Activated naive CD8-positive, alpha-beta T cell treated with anti-CD3 and anti-CD28 coated beads for 36 hours (primary cell): ENCODE measurements at regions not wholly inside any gene's neighbourhood (a gene's known extent, or its start where the extent isn't known, plus 50 kb on each side); places are given as distances from the start of the nearest gene placed in this dataset.

Experiments
- DNase-seq: peaks from one replicate; pipeline ENCODE4 v3.0.0; 2021
- H3K27ac Mint-ChIP-seq: one replicate; pipeline ENCODE4 v1.8.0; 2022; ENCODE audit warnings: mild to moderate bottlenecking, moderate library complexity, mixed read lengths
- H3K27me3 Mint-ChIP-seq: one replicate; pipeline ENCODE4 v1.8.0; 2022; ENCODE audit warnings: mild to moderate bottlenecking, mixed read lengths
- H3K36me3 Mint-ChIP-seq: one replicate; pipeline ENCODE4 v1.8.0; 2021; ENCODE audit warnings: mild to moderate bottlenecking, mixed read lengths
- H3K4me1 Mint-ChIP-seq: one replicate; pipeline ENCODE4 v1.8.0; 2021; ENCODE audit warnings: mixed read lengths
- H3K4me3 Mint-ChIP-seq: one replicate; pipeline ENCODE4 v1.8.0; 2022; ENCODE audit warnings: mild to moderate bottlenecking, moderate library complexity, mixed read lengths
- H3K9me3 Mint-ChIP-seq: one replicate; pipeline ENCODE4 v1.8.0; 2022; ENCODE audit warnings: mixed read lengths

DNA sequence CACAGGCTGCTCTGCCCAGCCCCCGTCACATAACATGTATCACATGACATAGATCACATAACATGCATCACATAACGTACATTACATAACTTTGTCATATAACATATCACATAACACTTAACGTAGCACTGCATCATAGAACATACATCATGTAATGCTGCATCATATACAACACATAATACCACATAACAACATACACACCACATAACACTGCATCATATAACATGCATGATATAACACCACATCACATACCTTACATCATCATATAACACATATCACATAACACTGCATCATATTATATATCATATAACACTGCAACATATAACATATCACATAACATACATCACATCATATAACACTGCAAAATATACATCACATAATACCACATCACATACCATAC lies 83.8 kb downstream of the AXIN2 start:
- no peak for DNase-seq
- Mint-ChIP-seq H3K27me3 (no peaks in the 10 kb centered on the region), H3K9me3 (no peaks in the 10 kb centered on the region), H3K27ac (no peak overlapping the region), H3K36me3 (no peaks in the 10 kb centered on the region), H3K4me1 (no peaks in the 10 kb centered on the region), H3K4me3 (no peak overlapping the region)

DNA sequence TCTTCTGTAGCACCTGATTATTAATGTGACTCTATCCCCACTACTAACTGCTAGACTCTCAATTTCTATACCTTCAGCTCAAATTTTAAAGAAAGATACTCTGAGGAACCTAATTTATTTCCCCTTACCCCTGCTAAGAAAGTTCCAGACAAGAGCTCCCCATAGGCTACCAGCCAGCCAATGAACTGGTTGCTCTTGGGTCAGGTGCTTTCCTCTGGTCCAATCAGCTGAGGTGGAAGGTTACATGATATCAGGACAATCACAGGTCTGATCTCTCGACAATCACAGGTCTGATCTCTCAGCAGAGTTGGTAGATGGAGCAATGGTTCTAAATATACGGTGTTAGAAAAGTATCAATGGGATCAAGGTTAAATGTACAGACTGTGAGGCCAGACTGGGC lies 86.8 kb downstream of the AXIN2 start:
- Mint-ChIP-seq H3K27me3 (no peaks in the 10 kb centered on the region), H3K36me3 (no peaks in the 10 kb centered on the region), H3K27ac (no peak overlapping the region), H3K9me3 (no peaks in the 10 kb centered on the region), H3K4me3 (no peak overlapping the region), H3K4me1 (no peaks in the 10 kb centered on the region)
- no peak for DNase-seq

- no peak for DNase-seq
- no peaks in the 10 kb centered on the region for H3K4me1 Mint-ChIP-seq
- H3K4me3 Mint-ChIP-seq: no peak overlapping the region
- no peaks in the 10 kb centered on the region for H3K9me3 Mint-ChIP-seq
- H3K27ac Mint-ChIP-seq: no peak overlapping the region
- H3K27me3 Mint-ChIP-seq: no peaks in the 10 kb centered on the region
- H3K36me3 Mint-ChIP-seq: no peaks in the 10 kb centered on the region
These were observed 87.5 kb downstream of the AXIN2 start for GRCh38 chr17:65473985-65474384.

DNA sequence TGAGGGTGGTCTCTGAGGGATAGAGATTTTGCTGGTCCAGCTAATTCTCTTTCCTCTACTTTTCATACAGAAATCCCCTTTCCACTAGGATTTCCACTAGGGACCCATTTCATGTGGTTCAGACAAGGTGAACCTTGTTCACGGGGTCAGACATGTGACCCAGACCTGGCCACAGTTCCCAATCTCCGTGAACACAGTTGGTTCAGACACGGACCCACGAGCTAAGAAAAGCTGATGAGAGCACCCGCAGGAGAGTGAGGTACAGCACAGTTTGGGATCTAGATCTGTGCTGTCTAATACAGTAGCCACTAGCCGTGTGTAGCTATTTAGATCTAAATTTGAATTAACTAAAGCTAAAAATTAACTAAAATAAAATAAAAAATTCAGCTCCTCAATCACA lies 88.1 kb downstream of the AXIN2 start:
- no peak for DNase-seq
- Mint-ChIP-seq H3K4me3 (no peak overlapping the region), H3K9me3 (no peaks in the 10 kb centered on the region), H3K36me3 (no peaks in the 10 kb centered on the region), H3K27ac (no peak overlapping the region), H3K4me1 (no peaks in the 10 kb centered on the region), H3K27me3 (no peaks in the 10 kb centered on the region)

DNA sequence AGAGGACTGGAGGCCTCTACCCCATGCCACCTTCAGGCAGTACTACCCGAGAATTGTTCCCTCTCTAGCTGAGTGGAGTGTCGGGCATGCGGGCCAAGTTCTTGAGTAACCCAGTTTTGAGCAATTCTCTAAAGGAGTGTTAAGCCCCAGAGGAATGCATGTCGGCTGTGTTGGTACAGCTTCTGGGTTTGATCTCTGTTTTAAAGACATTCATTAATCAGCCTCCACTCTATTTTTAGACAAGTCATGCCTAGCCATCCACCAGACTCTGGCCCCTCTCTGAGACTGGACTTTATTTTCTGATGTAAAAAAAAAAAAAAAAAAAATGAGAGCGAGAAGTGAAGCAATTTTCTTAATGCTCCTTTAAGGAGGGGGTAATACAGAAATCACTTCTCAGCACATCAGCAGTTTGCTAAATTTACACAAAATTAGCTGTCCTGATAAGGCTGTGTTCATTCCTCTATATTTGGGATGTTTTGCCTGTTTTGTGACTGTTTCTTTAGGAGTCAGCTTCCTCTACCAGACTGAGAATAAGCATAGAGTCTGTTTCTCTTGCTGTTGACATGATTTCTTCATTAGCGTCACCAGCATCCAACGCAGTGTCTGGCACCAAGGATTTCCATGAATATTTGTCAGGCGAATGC lies 88.7 kb downstream of the AXIN2 start:
- Mint-ChIP-seq H3K9me3 (no peaks in the 10 kb centered on the region), H3K27me3 (no peaks in the 10 kb centered on the region), H3K4me1 (no peaks in the 10 kb centered on the region), H3K27ac (no peak overlapping the region), H3K4me3 (no peak overlapping the region), H3K36me3 (no peaks in the 10 kb centered on the region)
- no peak for DNase-seq

DNA sequence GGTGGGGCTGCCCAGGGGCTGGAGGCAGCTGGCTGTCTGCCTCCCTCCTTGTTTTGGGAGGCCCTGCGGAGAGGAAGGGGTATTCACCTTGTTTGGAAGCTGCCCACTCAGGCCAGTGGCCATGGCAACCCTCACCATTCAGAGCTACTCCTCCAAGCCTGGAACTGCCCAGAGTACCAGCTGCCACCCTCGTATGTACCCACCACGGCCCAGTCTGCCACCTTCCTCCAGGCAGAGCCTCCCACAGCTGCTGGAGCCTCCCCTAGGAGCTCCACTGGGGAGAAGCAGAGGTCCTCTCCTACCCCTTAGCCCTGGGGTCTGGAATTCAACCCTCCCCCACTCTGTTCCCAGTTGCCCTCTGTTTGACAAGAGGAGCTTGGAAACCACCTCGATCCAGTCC lies 90.7 kb downstream of the AXIN2 start:
- no peaks in the 10 kb centered on the region for H3K9me3 Mint-ChIP-seq
- H3K4me1 Mint-ChIP-seq: no peaks in the 10 kb centered on the region
- no peaks in the 10 kb centered on the region for H3K27me3 Mint-ChIP-seq
- no peak overlapping the region for H3K4me3 Mint-ChIP-seq
- no peak for DNase-seq
- H3K27ac Mint-ChIP-seq: no peak overlapping the region
- no peaks in the 10 kb centered on the region for H3K36me3 Mint-ChIP-seq

- no peak for DNase-seq
- H3K36me3 Mint-ChIP-seq: no peaks in the 10 kb centered on the region
- H3K27me3 Mint-ChIP-seq: no peaks in the 10 kb centered on the region
- no peaks in the 10 kb centered on the region for H3K9me3 Mint-ChIP-seq
- no peak overlapping the region for H3K27ac Mint-ChIP-seq
- H3K4me3 Mint-ChIP-seq: no peak overlapping the region
- no peaks in the 10 kb centered on the region for H3K4me1 Mint-ChIP-seq
These were observed 93.1 kb downstream of the AXIN2 start for GRCh38 chr17:65468321-65468720.

DNA sequence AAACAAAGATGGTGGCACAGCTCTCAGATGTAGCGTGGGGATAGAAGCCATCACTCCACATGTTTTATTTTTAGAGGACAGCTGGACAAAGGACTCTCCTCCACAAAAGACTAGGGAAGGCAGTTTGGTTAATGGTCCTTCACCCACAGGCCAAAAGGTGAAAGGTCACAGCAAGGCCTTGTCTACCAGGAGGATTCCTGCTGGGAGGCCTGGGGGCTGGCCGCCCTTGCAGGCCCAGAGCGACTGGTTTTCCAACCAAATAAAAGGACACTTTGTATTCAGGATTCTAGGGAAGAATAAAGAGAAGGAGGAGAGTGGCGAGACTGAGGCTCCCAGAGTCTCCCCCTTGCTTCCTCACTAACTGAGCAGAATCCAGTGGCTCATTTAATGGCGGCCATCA lies 94.3 kb downstream of the AXIN2 start:
- Mint-ChIP-seq H3K27me3 (no peaks in the 10 kb centered on the region), H3K9me3 (no peaks in the 10 kb centered on the region), H3K36me3 (no peaks in the 10 kb centered on the region), H3K4me3 (no peak overlapping the region), H3K4me1 (no peaks in the 10 kb centered on the region), H3K27ac (no peak overlapping the region)
- no peak for DNase-seq

- no peak for DNase-seq
- Mint-ChIP-seq H3K4me3 (no peak overlapping the region), H3K27ac (no peak overlapping the region), H3K9me3 (no peaks in the 10 kb centered on the region), H3K4me1 (no peaks in the 10 kb centered on the region), H3K36me3 (no peaks in the 10 kb centered on the region), H3K27me3 (no peaks in the 10 kb centered on the region)
These were observed 94.9 kb downstream of the AXIN2 start for GRCh38 chr17:65466547-65466946.

DNA sequence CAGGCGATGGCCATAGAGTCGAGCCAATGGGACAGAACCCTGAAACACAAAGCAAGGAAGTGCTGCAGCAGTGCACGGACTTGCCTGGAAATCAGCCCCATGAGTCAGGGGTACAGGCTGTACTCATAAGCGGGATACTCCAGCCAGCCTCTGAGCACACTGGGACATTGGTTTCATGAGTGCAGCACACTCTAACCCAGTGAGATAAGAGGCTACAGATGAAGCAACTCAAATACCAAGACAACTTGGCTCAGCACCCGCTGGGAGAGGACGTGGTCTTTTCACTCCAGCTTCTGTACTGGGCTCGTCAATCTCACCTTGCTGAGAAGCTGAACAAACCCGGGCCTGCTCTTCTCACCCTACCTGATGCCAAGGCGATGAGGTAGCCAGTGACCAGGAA lies 98.2 kb downstream of the AXIN2 start:
- Mint-ChIP-seq H3K9me3 (no peaks in the 10 kb centered on the region), H3K4me1 (no peaks in the 10 kb centered on the region), H3K36me3 (no peaks in the 10 kb centered on the region), H3K4me3 (no peak overlapping the region), H3K27me3 (no peaks in the 10 kb centered on the region), H3K27ac (no peak overlapping the region)
- DNase-seq: no peak

DNA sequence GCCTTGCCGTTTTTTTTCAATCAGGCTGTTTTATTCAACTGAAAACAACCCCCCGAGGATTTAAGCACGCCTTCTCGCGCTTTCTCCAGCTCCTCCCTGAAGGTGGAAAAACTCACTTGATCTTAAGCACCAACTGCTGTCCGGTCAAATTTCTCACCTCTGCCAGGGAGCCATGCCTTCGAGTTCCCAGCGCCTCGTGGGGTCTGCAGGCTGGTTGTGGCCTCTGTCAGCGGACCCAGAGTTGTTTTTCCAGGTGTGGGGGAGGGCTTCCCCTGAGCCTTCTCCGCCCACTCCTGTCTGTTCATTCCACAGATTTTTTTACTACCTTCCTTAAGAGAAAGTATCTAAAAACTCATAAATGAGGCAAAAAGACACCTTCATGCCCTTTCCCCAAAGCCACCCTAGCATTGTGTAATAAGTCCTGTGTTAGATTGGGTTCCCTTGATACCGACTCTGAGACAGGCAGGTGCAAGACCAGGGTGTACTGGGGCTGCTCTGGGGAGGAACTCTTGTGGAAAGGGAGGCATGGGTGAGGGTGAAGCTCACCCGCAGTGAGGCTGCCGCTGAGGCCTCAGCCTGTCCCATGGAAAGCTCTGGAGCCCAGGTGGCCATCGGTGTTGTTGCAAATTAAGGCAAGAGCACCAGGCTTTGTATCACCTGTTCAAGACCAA lies 101.6 kb downstream of the AXIN2 start:
- Mint-ChIP-seq H3K4me3 (no peak overlapping the region), H3K27ac (no peak overlapping the region), H3K27me3 (no peaks in the 10 kb centered on the region), H3K4me1 (no peaks in the 10 kb centered on the region), H3K9me3 (no peaks in the 10 kb centered on the region), H3K36me3 (no peaks in the 10 kb centered on the region)
- no peak for DNase-seq

DNA sequence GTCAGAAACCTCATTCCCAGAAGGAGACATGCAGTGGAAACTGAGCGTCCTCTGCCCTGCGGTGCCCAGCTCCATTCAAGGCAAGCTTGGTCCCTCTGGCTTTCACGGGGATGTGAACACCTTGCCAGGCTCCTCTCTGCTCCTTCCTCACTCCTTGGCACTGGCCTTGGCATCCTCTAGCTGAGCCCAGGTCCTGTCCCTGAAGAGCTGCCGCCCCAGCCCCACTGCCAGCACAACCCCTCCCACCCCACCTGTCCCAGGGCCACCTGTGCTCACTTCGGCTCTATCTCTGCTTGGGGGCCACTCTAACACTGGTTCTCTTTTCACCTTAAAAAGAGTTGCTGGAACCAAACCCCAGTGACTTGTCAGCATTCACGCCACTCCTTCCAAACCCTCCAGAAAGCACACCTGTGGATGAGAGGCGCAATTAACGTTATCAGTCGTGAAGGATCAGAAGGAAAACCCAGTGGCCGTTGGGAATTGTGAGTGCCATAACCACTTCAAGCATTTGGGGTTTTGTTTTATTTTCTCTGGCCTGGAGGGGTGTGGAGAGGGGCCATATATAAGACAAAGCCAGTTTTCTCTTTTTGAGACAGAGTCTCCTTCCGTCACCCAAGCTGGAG lies 103.7 kb downstream of the AXIN2 start:
- no peak for DNase-seq
- no peaks in the 10 kb centered on the region for H3K9me3 Mint-ChIP-seq
- no peak overlapping the region for H3K27ac Mint-ChIP-seq

GRCh38 chr17:65457183-65457582 lies 104.3 kb downstream of the AXIN2 start:
- no peak overlapping the region for H3K4me3 Mint-ChIP-seq
- H3K27me3 Mint-ChIP-seq: no peaks in the 10 kb centered on the region
- no peak for DNase-seq
- no peaks in the 10 kb centered on the region for H3K36me3 Mint-ChIP-seq
- H3K9me3 Mint-ChIP-seq: no peaks in the 10 kb centered on the region
- H3K27ac Mint-ChIP-seq: no peak overlapping the region
- no peaks in the 10 kb centered on the region for H3K4me1 Mint-ChIP-seq

More for the DNA sequence above, 103.7 kb downstream of the AXIN2 start:
- Mint-ChIP-seq H3K36me3 (no peaks in the 10 kb centered on the region), H3K4me1 (no peaks in the 10 kb centered on the region), H3K27me3 (no peaks in the 10 kb centered on the region), H3K4me3 (no peak overlapping the region)

GRCh38 chr17:65456368-65457151 lies 104.9 kb downstream of the AXIN2 start:
- H3K36me3 Mint-ChIP-seq: no peaks in the 10 kb centered on the region
- H3K9me3 Mint-ChIP-seq: no peaks in the 10 kb centered on the region
- H3K4me1 Mint-ChIP-seq: no peaks in the 10 kb centered on the region
- no peak overlapping the region for H3K27ac Mint-ChIP-seq
- DNase-seq: no peak
- no peak overlapping the region for H3K4me3 Mint-ChIP-seq
- no peaks in the 10 kb centered on the region for H3K27me3 Mint-ChIP-seq

DNA sequence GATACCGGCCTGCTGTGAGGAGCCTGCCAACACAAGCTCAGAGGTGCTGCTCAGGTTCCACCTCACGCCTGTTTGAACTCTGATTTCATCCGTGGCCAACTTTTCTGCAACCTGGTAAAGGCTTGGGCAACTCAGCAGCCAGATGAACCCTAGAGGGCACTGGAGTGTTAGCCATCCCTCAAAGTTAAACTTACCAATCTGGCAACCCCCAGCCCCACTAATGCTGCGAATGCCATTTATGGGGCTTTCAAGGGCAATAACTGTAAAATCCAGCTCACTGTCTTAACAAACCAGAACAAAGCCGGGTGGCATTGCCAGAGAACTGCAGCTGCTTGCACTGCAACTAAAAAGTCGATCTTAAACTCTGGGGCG lies 105.5 kb downstream of the AXIN2 start:
- no peaks in the 10 kb centered on the region for H3K27me3 Mint-ChIP-seq
- no peak overlapping the region for H3K4me3 Mint-ChIP-seq
- H3K36me3 Mint-ChIP-seq: no peaks in the 10 kb centered on the region
- no peaks in the 10 kb centered on the region for H3K4me1 Mint-ChIP-seq
- H3K27ac Mint-ChIP-seq: no peak overlapping the region
- no peak for DNase-seq
- H3K9me3 Mint-ChIP-seq: no peaks in the 10 kb centered on the region
